ENCODE measurements at regions not wholly inside any gene's neighbourhood (a gene's known extent, or its start where the extent isn't known, plus 50 kb on each side); places are given as distances from the start of the nearest gene placed in this dataset.

- Histone ChIP-seq H3K27me3 (no peaks in the 10 kb centered on the region), H3K27ac (no peak overlapping the region), H3K4me1 (no peaks in the 10 kb centered on the region), H3K4me3 (no peak overlapping the region), H3K36me3 (no peaks in the 10 kb centered on the region), H3K9me3 (no peaks in the 10 kb centered on the region)
- ATAC-seq, result no peak
- no peak for TF ChIP-seq POLR2AphosphoS5 (IDR thresholded peaks at IDR 0.05)
- WGBS, 2 donors (ENCODE audit: low coverage in 1 of 2), result 53 to 77% methylated on average over 2 of the region's 2 CpGs
These were observed 128.3 kb upstream of the HAPLN1 start for GRCh38 chr5:83848941-83849340.

DNA sequence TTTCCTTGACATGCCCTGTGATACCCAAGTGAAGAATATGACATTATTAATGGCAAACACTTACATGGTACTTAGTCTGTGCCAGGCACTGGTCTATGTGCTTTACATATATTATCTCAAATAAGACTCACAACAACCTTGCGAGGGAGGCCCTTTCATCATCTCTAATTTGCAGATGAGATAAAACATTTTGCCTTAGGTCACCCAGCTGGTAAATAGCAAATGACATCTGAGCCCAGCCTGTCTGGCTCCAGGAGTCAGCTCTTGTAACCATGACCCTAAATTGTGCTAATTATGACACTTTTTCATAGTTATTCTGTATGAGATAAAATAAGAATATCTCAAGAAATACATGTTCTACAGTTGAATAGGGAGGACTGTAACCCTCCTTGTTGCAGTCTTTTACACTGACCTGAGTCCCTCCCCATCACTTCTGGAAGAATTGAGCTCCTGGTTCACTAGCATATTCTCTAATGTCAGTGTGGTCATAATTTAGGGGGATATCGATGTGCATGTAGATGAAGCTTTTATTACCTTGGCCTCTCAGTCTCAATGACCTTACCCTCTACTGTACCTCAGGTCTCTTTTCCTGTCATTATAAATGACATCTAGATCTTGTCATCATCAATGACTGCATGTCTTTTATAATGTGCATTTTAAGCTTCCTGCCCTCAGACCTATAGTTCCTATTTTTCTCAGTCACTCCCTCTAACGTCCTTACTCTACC lies 126.1 kb upstream of the HAPLN1 start:
- TF ChIP-seq POLR2A (IDR thresholded peaks at IDR 0.05) (no peak), EP300 (IDR thresholded peaks at IDR 0.05) (no peak), POLR2AphosphoS5 (IDR thresholded peaks at IDR 0.05) (no peak), CTCF (IDR thresholded peaks at IDR 0.05) (no peak)
- Histone ChIP-seq H3K4me1 (no peaks in the 10 kb centered on the region), H3K36me3 (no peaks in the 10 kb centered on the region), H3K9me3 (no peaks in the 10 kb centered on the region), H3K4me3 (no peak overlapping the region), H3K27me3 (no peaks in the 10 kb centered on the region), H3K27ac (no peak overlapping the region)
- ATAC-seq, result no peak
- 71 to 72% methylated on average over 3 of the region's 3 CpGs for WGBS, 2 donors (ENCODE audit: low coverage in 1 of 2)

DNA sequence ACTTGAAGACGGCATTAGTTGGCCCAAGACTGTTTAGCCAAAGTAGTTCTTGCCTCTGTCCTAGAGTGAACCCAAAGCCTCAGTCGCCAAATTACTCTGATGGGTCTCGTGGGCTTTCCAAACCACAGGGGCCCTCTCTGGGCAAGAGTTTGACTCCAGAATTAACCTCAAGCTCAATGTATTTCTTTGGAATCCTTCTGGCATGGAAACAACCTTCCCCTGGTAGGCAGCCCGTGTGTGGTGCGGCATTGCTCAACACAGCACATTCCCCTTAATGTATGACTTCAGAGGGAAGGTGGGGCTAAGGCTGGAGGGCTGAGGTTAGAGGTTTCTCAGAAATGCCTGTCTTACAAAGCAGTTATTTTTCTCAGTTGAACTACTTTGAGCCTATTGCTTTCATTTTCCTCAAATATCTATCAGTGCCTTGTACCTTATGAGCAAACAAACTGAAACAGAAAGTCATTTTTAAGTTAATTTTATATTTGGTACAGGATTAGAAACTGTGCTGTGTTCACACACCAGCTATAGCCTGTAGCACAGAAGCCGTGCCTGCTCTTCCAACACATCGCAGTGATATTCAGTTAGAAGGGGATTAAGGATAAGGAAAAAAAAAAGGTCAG lies 123.9 kb upstream of the HAPLN1 start:
- TF ChIP-seq POLR2AphosphoS5 (IDR thresholded peaks at IDR 0.05) (no peak), CTCF (IDR thresholded peaks at IDR 0.05) (no peak), EP300 (IDR thresholded peaks at IDR 0.05) (no peak), POLR2A (IDR thresholded peaks at IDR 0.05) (no peak)
- peak; percentile 28 for ATAC-seq
- H3K27ac ChIP-seq, result no peak overlapping the region
- no peaks in the 10 kb centered on the region for H3K27me3 ChIP-seq
- H3K9me3 ChIP-seq, result no peaks in the 10 kb centered on the region
- H3K4me3 ChIP-seq, result no peak overlapping the region
- 69 to 77% methylated on average over 5 to 7 of the region's 7 CpGs for WGBS, 2 donors (ENCODE audit: low coverage in 1 of 2)
- H3K36me3 ChIP-seq, result no peaks in the 10 kb centered on the region
- H3K4me1 ChIP-seq, result no peaks in the 10 kb centered on the region

GRCh38 chr5:83839788-83840187 lies 119.1 kb upstream of the HAPLN1 start:
- Histone ChIP-seq H3K27ac (no peak overlapping the region), H3K4me1 (no peaks in the 10 kb centered on the region), H3K9me3 (no peaks in the 10 kb centered on the region), H3K4me3 (no peak overlapping the region), H3K27me3 (no peaks in the 10 kb centered on the region), H3K36me3 (no peaks in the 10 kb centered on the region)
- no peak for TF ChIP-seq EP300 (IDR thresholded peaks at IDR 0.05)
- no peak for TF ChIP-seq POLR2AphosphoS5 (IDR thresholded peaks at IDR 0.05)
- no peak for TF ChIP-seq CTCF (IDR thresholded peaks at IDR 0.05)
- no peak for TF ChIP-seq POLR2A (IDR thresholded peaks at IDR 0.05)
- WGBS, 2 donors (ENCODE audit: low coverage in 1 of 2), result 70 to 97% methylated on average over 2 to 3 of the region's 3 CpGs
- no peak for ATAC-seq

DNA sequence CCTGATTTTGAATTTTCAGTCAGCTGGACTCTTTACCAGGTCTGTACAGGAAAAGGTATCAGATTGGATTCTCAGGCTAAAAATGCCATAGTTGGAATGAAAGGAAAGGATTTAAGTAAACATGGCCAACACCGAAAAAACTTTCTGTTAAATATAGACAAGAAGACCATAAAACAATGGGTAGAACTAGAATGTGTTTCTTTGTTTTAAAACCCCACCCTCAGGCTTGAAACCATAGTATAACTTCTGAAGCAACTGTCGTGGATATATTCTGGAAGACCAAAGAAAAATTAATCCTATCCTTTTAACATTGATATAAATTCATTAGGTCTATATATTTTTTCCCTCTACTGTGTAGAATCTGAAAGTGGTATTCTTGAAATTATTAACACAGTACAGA lies 118.6 kb upstream of the HAPLN1 start:
- H3K9me3 ChIP-seq, result no peaks in the 10 kb centered on the region
- no peak overlapping the region for H3K4me3 ChIP-seq
- WGBS, 2 donors (ENCODE audit: low coverage in 1 of 2), result 57 to 84% methylated on average over 2 of the region's 2 CpGs
- H3K27me3 ChIP-seq, result no peaks in the 10 kb centered on the region
- no peaks in the 10 kb centered on the region for H3K4me1 ChIP-seq
- no peaks in the 10 kb centered on the region for H3K36me3 ChIP-seq
- TF ChIP-seq EP300 (IDR thresholded peaks at IDR 0.05) (no peak), POLR2A (IDR thresholded peaks at IDR 0.05) (no peak), CTCF (IDR thresholded peaks at IDR 0.05) (no peak), POLR2AphosphoS5 (IDR thresholded peaks at IDR 0.05) (no peak)
- no peak for ATAC-seq
- no peak overlapping the region for H3K27ac ChIP-seq
